CD8-positive, alpha-beta memory T cell (primary cell): ENCODE measurements at regions not wholly inside any gene's neighbourhood (a gene's known extent, or its start where the extent isn't known, plus 50 kb on each side); places are given as distances from the start of the nearest gene placed in this dataset.
A peak's percentile ranks its signal among the peaks of the same experiment; 100 is the strongest.

Experiments used
- CTCF ChIA-PET: fragments of 350-600 bp; sonication (Branson Sonifier 250); formaldehyde crosslinking; loops from one replicate; lab custom pipeline; 2021; ENCODE audit warnings: antibody characterized with exemption; lab: Charles Lee
- POLR2A ChIA-PET: fragments of 350-600 bp; sonication (Branson Sonifier 250); formaldehyde crosslinking; loops from one replicate; lab custom pipeline; 2021; ENCODE audit warnings: antibody characterized with exemption; lab: Charles Lee
- DNase-seq, 5 donors: peaks; one replicate each; pipeline versions ENCODE4 v3.0.0 to v3.0.0-alpha.2; 2020 to 2022; ENCODE audit warnings: mixed read lengths in 1 of 5
- H3K27ac ChIP-seq: one replicate; pipeline ENCODE4 v1.7.0; 2013; ENCODE audit warnings: low read depth, mild to moderate bottlenecking, low read length, moderate library complexity
- H3K27me3 ChIP-seq: 2 replicates; pipeline ENCODE4 v1.7.0; 2013; ENCODE audit warnings: low read length, mild to moderate bottlenecking; ENCODE audit not compliant: insufficient read depth, poor library complexity, severe bottlenecking
- H3K36me3 ChIP-seq: 2 replicates; pipeline ENCODE4 v1.7.0; 2013; ENCODE audit warnings: mild to moderate bottlenecking, low read length, moderate library complexity; ENCODE audit not compliant: insufficient read depth
- H3K4me1 ChIP-seq: 2 replicates; pipeline ENCODE4 v1.7.0; 2013; ENCODE audit warnings: mild to moderate bottlenecking, low read length, moderate library complexity; ENCODE audit not compliant: insufficient read depth
- H3K4me3 ChIP-seq: 2 replicates; pipeline ENCODE4 v1.7.0; 2013; ENCODE audit warnings: mild to moderate bottlenecking, low read length
- H3K9me3 ChIP-seq: 2 replicates; pipeline ENCODE4 v1.7.0; 2013; ENCODE audit warnings: mild to moderate bottlenecking, low read length
- H3K27ac Mint-ChIP-seq, 8 donors: one replicate each; pipeline ENCODE4 v1.8.0; 2020 to 2021; ENCODE audit warnings: mixed read lengths in 8 of 8, mild to moderate bottlenecking in 6 of 8, inconsistent platforms in 3 of 8, moderate library complexity in 3 of 8
- H3K27me3 Mint-ChIP-seq, 2 donors: one replicate each; pipeline ENCODE4 v1.8.0; 2020 to 2021; ENCODE audit warnings: mixed read lengths in 2 of 2, mild to moderate bottlenecking in 1 of 2, moderate library complexity in 1 of 2
- H3K36me3 Mint-ChIP-seq, 3 donors: one replicate each; pipeline ENCODE4 v1.8.0; 2020 to 2021; ENCODE audit warnings: mixed read lengths in 3 of 3, inconsistent platforms in 1 of 3, mild to moderate bottlenecking in 1 of 3
- H3K4me1 Mint-ChIP-seq, 3 donors: one replicate each; pipeline ENCODE4 v1.8.0; 2020 to 2021; ENCODE audit warnings: mixed read lengths in 3 of 3, inconsistent platforms in 1 of 3, mild to moderate bottlenecking in 1 of 3
- H3K4me3 Mint-ChIP-seq, 7 donors: one replicate each; pipeline ENCODE4 v1.8.0; 2020 to 2021; ENCODE audit warnings: mixed read lengths in 7 of 7, mild to moderate bottlenecking in 6 of 7, moderate library complexity in 4 of 7, inconsistent platforms in 2 of 7
- H3K9me3 Mint-ChIP-seq, 5 donors: one replicate each; pipeline ENCODE4 v1.8.0; 2020 to 2022; ENCODE audit warnings: mixed read lengths in 5 of 5, mild to moderate bottlenecking in 3 of 5, moderate library complexity in 2 of 5, inconsistent platforms in 1 of 5

DNA sequence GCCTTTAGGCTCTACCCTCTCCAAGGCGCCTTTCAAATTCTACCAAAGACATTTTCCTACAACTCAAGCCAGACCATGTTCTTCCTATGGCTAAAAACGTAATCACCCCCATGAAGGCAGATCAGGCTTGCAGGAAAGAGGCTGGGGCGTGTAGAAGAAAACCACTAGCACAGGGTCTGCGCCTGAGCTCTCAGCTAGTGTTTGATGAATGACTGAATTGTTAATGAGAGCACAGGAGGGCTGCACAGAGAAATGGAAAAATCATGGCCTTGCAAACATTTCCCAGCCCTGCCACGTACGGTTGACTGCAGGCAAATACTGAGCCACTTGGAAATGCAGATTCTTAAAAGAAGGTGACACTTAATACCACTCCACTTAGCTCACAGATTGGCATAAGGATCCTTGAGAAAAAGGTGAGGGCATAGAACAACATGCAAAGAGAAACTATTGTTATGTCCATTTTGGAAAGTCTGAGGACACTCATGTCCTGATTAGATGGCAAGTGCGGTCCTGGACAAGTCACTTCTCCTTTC lies 148.6 kb downstream of the NXPE2 start:
- no peak overlapping the region for H3K27ac Mint-ChIP-seq
- peaks cover 0 to 5% (median 0%) of the 10 kb centered on the region in 5 donors for H3K9me3 Mint-ChIP-seq
- Histone ChIP-seq H3K4me3 (no peak overlapping the region), H3K4me1 (no peaks in the 10 kb centered on the region), H3K9me3 (no peaks in the 10 kb centered on the region), H3K27me3 (no peaks in the 10 kb centered on the region), H3K36me3 (no peaks in the 10 kb centered on the region), H3K27ac (no peak overlapping the region)
- peaks cover 1 to 10% of the 10 kb centered on the region in 2 donors for H3K27me3 Mint-ChIP-seq
- H3K4me1 Mint-ChIP-seq: no peaks in the 10 kb centered on the region
- ChIA-PET CTCF (no interaction called here), POLR2A (no interaction called here)
- DNase-seq: no peak
- no peak overlapping the region for H3K4me3 Mint-ChIP-seq
- no peaks in the 10 kb centered on the region for H3K36me3 Mint-ChIP-seq

DNA sequence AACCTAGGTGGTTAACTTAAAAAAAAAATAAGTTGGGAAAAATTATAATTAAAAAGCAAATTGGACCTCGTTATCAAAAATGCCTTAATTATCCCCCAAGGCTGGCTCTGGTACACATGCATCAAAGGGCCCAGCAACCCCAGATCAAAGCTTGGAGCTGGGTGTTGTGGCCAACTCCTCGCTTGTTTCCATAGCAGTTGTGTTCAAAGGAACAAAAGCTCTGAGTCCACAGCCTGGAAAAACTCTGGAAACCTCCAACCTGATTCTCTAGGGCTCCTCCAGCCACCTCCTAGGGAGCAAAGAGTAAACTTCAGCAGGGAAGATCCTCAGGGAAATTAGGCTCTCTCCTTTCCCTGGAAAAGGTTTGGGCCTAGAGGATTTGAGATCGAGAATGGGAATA lies 149.4 kb downstream of the NXPE2 start:
- Mint-ChIP-seq H3K27me3 (peaks cover 5 to 13% of the 10 kb centered on the region in 2 donors), H3K36me3 (no peaks in the 10 kb centered on the region), H3K4me3 (no peak overlapping the region), H3K27ac (no peak overlapping the region), H3K9me3 (peaks cover 0 to 5% (median 0%) of the 10 kb centered on the region in 5 donors), H3K4me1 (no peaks in the 10 kb centered on the region)
- CTCF ChIA-PET: no interaction called here
- Histone ChIP-seq H3K27me3 (no peaks in the 10 kb centered on the region), H3K27ac (no peak overlapping the region), H3K4me3 (no peak overlapping the region), H3K4me1 (no peaks in the 10 kb centered on the region), H3K9me3 (no peaks in the 10 kb centered on the region), H3K36me3 (no peaks in the 10 kb centered on the region)
- POLR2A ChIA-PET: no interaction called here
- no peak for DNase-seq

DNA sequence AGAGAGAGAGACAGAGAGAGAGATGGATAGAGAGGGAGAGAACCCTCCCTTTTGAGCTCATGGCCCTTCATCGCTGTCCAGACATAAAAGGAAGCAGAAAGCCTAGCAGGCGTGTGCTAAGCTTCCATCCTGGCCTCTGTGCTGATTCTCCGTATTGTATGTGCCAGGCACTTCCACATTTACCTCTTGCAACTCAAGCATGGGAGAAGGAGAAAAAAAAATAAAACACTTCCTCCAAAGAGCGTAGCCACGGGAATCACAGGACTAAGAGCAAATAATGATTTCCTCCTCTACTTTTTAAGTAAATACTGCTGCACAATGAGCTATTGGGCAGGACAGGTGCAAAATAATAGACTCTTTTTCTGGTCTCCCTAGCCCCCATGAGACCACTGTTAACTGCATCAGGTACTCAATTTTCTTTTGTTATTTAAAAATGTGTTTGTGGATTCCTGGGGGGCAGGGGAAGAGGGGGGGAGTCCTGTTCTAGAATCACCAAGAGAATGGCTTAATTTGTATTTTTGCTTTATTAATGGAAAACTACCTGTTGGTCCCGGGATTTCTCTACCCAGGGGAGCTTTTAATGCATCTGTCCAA lies 154.3 kb downstream of the NXPE2 start:
- Mint-ChIP-seq H3K9me3 (no peaks in the 10 kb centered on the region), H3K4me3 (no peak overlapping the region)
- CTCF ChIA-PET: no interaction called here

DNA sequence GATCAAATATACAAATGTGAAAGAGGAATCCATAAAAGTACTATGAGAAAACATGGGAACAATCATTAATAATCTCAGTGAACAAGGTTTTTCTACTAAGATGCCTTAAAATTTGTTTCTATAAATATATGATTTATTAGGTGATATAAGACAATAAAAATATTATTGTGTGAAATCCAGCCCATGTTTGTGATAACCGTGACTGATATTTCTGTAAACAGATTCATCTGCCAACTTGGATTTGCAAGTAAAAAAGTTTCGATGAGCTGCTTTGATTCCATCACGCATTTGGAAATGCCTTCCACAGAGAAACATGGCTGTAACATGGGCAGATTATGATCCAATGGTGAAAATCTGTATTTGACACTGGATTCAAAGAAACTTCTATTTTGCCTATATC lies 157.8 kb downstream of the NXPE2 start:
- H3K36me3 ChIP-seq: no peaks in the 10 kb centered on the region
- no peaks in the 10 kb centered on the region for H3K9me3 ChIP-seq
- no peaks in the 10 kb centered on the region for H3K27me3 ChIP-seq
- ChIA-PET CTCF (no interaction called here), POLR2A (no interaction called here)
- H3K4me1 Mint-ChIP-seq: no peaks in the 10 kb centered on the region
- peaks cover 0 to 3% (median 0%) of the 10 kb centered on the region in 3 donors for H3K36me3 Mint-ChIP-seq
- H3K27ac Mint-ChIP-seq: no peak overlapping the region
- no peak for DNase-seq
- peaks cover 0 to 10% (median 8%) of the 10 kb centered on the region in 5 donors for H3K9me3 Mint-ChIP-seq
- no peak overlapping the region for H3K4me3 ChIP-seq
- no peaks in the 10 kb centered on the region for H3K4me1 ChIP-seq
- no peak overlapping the region for H3K27ac ChIP-seq
- H3K27me3 Mint-ChIP-seq: peaks cover 3 to 4% of the 10 kb centered on the region in 2 donors
- H3K4me3 Mint-ChIP-seq: no peak overlapping the region

More for the DNA sequence above, 154.3 kb downstream of the NXPE2 start:
- Mint-ChIP-seq H3K4me1 (no peaks in the 10 kb centered on the region), H3K27me3 (peaks cover 3 to 8% of the 10 kb centered on the region in 2 donors), H3K27ac (no peak overlapping the region), H3K36me3 (no peaks in the 10 kb centered on the region)
- Histone ChIP-seq H3K4me1 (no peaks in the 10 kb centered on the region), H3K4me3 (no peak overlapping the region), H3K36me3 (no peaks in the 10 kb centered on the region), H3K27ac (no peak overlapping the region), H3K27me3 (no peaks in the 10 kb centered on the region), H3K9me3 (no peaks in the 10 kb centered on the region)
- POLR2A ChIA-PET: no interaction called here
- DNase-seq: no peak

DNA sequence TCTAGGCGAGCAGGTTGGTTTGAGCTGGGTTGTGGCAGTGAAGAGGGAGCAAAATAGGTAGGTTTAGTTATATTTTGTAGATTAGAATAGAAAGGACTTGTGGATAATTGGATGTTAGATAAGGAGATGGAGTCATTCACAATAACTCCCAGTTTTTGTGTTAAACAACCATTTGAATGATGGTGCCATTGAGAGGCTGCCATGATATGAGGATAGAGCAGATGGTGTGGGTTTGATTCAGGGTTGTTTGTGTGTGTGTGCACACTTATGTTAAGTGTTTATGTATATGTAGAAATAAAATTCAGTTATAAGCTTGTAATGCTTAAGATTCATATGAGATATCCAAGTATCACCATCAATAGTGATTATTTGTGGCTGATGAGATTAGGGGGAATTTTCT lies 166.6 kb downstream of the NXPE2 start:
- Histone ChIP-seq H3K4me1 (no peaks in the 10 kb centered on the region), H3K27ac (no peak overlapping the region), H3K9me3 (no peaks in the 10 kb centered on the region), H3K36me3 (no peaks in the 10 kb centered on the region), H3K4me3 (no peak overlapping the region), H3K27me3 (no peaks in the 10 kb centered on the region)
- DNase-seq: no peak
- ChIA-PET POLR2A (no interaction called here), CTCF (interaction anchor here (1.6 kb wide), 1 partner anchor 15 kb away, joined by 4 read pairs; no protein-coding TSS in a partner anchor)
- Mint-ChIP-seq H3K4me3 (no peak overlapping the region), H3K9me3 (peaks cover 0 to 1% (median 0%) of the 10 kb centered on the region in 5 donors), H3K27ac (no peak overlapping the region), H3K36me3 (no peaks in the 10 kb centered on the region), H3K4me1 (peaks cover 0 to 5% (median 0%) of the 10 kb centered on the region in 3 donors), H3K27me3 (peaks cover 3 to 10% of the 10 kb centered on the region in 2 donors)

DNA sequence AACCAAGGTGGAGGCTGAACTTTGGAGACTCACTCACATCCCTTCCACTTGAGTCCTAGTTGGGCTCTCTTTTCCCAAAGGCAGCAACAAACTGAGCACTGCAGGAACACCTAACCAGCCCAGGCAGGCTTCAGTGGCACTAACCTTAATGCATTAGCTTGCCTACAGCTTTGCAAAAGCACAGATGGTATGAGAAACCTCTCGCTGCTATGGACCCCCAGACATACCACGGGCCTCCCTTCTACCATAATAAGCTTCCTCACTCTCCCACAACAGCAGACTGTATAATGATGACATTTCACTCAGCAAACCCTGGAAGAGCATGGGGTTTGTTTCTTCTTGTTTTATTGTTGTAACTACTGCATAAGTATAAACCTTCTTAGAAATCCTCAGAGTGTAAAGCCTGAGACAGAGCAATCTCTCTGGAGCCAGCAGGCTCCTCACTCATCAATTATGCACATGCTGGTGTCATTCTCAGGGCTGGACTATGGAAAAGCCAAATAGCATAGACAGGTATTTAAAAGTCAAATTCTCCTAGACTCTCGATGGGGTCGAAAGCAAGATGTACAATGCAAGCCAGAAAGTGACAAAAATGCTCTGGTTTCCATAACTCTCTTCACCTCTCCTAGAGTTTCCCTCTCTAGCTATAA lies 167.6 kb downstream of the NXPE2 start:
- no peak overlapping the region for H3K4me3 Mint-ChIP-seq
- H3K27ac Mint-ChIP-seq: no peak overlapping the region
- H3K4me1 Mint-ChIP-seq: peaks cover 0 to 5% (median 0%) of the 10 kb centered on the region in 3 donors
- Histone ChIP-seq H3K36me3 (no peaks in the 10 kb centered on the region), H3K4me1 (no peaks in the 10 kb centered on the region), H3K27ac (no peak overlapping the region), H3K9me3 (no peaks in the 10 kb centered on the region), H3K27me3 (no peaks in the 10 kb centered on the region), H3K4me3 (no peak overlapping the region)
- H3K36me3 Mint-ChIP-seq: no peaks in the 10 kb centered on the region
- no peak for DNase-seq
- ChIA-PET CTCF (interaction anchor here (1.6 kb wide), 1 partner anchor 14 kb away, joined by 4 read pairs; no protein-coding TSS in a partner anchor), POLR2A (no interaction called here)
- peaks cover 0 to 1% (median 0%) of the 10 kb centered on the region in 5 donors for H3K9me3 Mint-ChIP-seq
- H3K27me3 Mint-ChIP-seq: peaks cover 3 to 10% of the 10 kb centered on the region in 2 donors

DNA sequence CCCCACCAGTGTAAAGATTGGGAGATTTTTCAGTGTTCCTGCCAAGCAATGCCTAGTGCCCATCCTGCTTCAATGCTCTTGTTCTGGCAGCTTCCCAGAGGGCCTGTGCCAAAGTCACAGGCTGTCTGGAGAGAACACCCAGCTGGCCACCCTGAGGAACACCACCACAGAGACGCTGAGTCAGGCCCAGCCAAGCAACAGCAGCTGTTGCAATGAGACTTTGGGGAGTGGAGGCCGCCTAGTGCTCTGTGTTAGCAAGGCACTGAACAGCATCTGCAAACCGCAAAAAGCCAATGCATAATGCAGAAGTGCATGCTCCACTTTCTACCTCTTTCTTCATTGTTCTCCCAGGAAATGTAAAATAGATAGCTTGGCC lies 168.1 kb downstream of the NXPE2 start:
- Histone ChIP-seq H3K27me3 (no peaks in the 10 kb centered on the region), H3K4me1 (no peaks in the 10 kb centered on the region), H3K4me3 (no peak overlapping the region), H3K9me3 (no peaks in the 10 kb centered on the region), H3K27ac (no peak overlapping the region), H3K36me3 (no peaks in the 10 kb centered on the region)
- CTCF ChIA-PET: no interaction called here
- H3K36me3 Mint-ChIP-seq: no peaks in the 10 kb centered on the region
- no peak overlapping the region for H3K4me3 Mint-ChIP-seq
- no peak for DNase-seq
- POLR2A ChIA-PET: no interaction called here
- no peak overlapping the region for H3K27ac Mint-ChIP-seq
- H3K9me3 Mint-ChIP-seq: peaks cover 0 to 1% (median 0%) of the 10 kb centered on the region in 5 donors
- peaks cover 0 to 5% (median 0%) of the 10 kb centered on the region in 3 donors for H3K4me1 Mint-ChIP-seq
- H3K27me3 Mint-ChIP-seq: peaks cover 3 to 10% of the 10 kb centered on the region in 2 donors

DNA sequence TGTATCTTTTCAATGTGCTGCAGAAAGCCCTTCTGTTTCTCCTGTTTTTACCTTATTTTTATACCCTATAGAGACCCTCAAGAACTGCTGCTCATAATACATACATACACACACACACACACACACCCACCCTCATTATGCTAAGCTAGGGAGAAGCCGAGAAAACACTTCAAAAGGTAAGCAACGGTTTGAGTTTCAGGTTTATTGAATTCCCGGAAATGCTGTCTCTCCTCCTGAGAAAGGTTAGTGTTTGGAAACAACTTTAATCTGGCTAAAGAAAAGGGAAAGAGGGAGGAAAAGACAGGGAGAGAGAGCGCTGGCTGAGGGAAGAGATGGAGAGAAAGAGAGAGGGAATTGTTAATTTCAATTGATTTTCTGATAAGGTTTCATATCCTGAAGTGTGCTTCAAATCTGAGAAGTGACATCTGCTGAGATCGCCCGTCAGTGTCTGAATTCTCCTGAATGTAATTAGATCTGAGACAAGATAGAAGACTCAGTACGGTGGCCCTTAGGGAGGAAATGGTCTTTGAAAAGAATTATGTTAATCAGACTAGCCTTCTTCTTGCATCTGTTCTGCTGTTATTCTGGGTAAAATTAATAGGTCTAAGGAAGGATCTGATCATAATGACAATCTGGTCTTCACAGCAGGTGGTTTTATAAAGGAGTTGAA lies 169.1 kb downstream of the NXPE2 start:
- Mint-ChIP-seq H3K4me3 (no peak overlapping the region), H3K27me3 (peaks cover 3 to 10% of the 10 kb centered on the region in 2 donors), H3K27ac (peak overlapping the region in 1 of 8 donors; percentile 30), H3K4me1 (peaks cover 0 to 5% (median 0%) of the 10 kb centered on the region in 3 donors), H3K36me3 (no peaks in the 10 kb centered on the region), H3K9me3 (no peaks in the 10 kb centered on the region)
- CTCF ChIA-PET: no interaction called here
- Histone ChIP-seq H3K4me1 (no peaks in the 10 kb centered on the region), H3K4me3 (no peak overlapping the region), H3K27me3 (no peaks in the 10 kb centered on the region), H3K27ac (no peak overlapping the region), H3K36me3 (no peaks in the 10 kb centered on the region), H3K9me3 (no peaks in the 10 kb centered on the region)
- no peak for DNase-seq
- POLR2A ChIA-PET: no interaction called here
